ENCODE measurements at regions not wholly inside any gene's neighbourhood (a gene's known extent, or its start where the extent isn't known, plus 50 kb on each side); places are given as distances from the start of the nearest gene placed in this dataset.

DNA sequence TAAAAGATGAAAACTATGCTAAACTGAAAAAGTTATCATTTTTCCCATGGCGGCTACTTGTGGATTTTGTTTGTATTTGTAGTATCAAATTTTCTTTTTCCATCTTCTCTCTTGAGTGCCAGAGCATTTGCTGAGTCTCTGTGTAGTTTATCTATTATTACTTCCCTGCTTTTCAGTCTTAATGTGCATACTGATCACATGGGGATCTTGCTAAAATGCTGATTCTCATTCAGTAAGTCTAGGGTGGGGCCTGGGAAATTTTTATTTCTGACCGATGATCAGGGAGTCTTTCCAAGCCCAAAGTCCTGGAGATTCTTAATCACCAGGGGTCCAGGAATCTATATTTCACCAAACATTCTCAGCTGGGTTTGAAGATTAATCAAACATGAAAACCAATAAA is 189.0 kb upstream of the GOT2 start:
- TF ChIP-seq, protein P1, sequence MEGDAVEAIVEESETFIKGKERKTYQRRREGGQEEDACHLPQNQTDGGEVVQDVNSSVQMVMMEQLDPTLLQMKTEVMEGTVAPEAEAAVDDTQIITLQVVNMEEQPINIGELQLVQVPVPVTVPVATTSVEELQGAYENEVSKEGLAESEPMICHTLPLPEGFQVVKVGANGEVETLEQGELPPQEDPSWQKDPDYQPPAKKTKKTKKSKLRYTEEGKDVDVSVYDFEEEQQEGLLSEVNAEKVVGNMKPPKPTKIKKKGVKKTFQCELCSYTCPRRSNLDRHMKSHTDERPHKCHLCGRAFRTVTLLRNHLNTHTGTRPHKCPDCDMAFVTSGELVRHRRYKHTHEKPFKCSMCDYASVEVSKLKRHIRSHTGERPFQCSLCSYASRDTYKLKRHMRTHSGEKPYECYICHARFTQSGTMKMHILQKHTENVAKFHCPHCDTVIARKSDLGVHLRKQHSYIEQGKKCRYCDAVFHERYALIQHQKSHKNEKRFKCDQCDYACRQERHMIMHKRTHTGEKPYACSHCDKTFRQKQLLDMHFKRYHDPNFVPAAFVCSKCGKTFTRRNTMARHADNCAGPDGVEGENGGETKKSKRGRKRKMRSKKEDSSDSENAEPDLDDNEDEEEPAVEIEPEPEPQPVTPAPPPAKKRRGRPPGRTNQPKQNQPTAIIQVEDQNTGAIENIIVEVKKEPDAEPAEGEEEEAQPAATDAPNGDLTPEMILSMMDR (IDR thresholded peaks at IDR 0.05; ENCODE audit: low read depth, low read length) = no peak
- no peak overlapping the region for H3K27ac ChIP-seq
- H3K9me3 ChIP-seq (ENCODE audit: low read depth) = no peaks in the 10 kb centered on the region
- H3K36me3 ChIP-seq = no peaks in the 10 kb centered on the region
- no peak for DNase-seq (ENCODE audit: low read depth in 1 of 2, low spot score in 1 of 2)
- H3K27me3 ChIP-seq = no peaks in the 10 kb centered on the region
- no peaks in the 10 kb centered on the region for H3K4me1 ChIP-seq (ENCODE audit: low read depth)
- H3K4me3 ChIP-seq = no peak overlapping the region

DNA sequence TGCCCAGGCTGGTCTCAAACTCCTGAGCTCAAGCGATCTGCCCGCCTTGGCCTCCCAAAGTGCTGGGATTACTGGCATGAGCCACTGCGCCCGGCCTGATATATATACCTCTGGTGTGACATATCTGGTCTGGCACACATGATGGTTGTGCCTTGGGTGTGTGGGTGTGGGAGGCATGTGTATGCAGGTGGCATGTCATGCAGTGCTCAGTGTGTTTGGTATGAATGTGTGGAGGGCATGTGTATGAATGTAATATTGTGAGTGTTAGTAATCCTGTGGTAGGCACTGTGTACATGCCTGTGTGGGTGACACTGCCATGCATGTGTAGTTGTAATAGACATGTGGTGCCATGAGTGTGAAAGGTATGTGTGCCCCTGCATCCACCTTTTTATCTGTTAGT is 179.3 kb upstream of the GOT2 start:
- no peak overlapping the region for H3K27ac ChIP-seq
- H3K4me3 ChIP-seq = no peak overlapping the region
- H3K27me3 ChIP-seq = no peaks in the 10 kb centered on the region
- H3K4me1 ChIP-seq (ENCODE audit: low read depth) = peaks cover 10% of the 10 kb centered on the region
- no peaks in the 10 kb centered on the region for H3K36me3 ChIP-seq
- H3K9me3 ChIP-seq (ENCODE audit: low read depth) = no peaks in the 10 kb centered on the region
- TF ChIP-seq, protein P1 (IDR thresholded peaks at IDR 0.05; ENCODE audit: low read depth, low read length) = no peak
- no peak for DNase-seq (ENCODE audit: low read depth in 1 of 2, low spot score in 1 of 2)

DNA sequence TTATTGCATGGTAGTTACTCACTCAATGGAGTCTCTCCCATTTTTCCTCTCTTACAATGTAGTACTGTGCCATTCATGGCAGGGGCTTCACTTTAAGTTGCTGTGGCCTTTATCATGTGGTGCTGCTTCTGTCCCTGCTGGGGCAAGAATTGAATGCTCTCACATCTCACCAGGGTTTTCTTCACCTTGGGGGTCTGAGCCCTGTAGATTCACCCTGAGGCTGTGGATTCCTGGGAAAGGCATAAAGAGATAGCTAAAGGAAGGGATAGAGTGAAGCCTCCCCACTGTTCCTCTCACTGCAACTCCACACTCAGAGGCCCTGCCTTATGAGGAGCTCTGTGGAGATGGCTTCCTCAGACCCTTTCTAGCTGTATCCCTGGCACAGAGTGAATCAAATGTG is 178.5 kb upstream of the GOT2 start:
- H3K36me3 ChIP-seq = no peaks in the 10 kb centered on the region
- peaks cover 10% of the 10 kb centered on the region for H3K4me1 ChIP-seq (ENCODE audit: low read depth)
- DNase-seq (ENCODE audit: low read depth in 1 of 2, low spot score in 1 of 2) = no peak
- TF ChIP-seq, protein P1 (IDR thresholded peaks at IDR 0.05; ENCODE audit: low read depth, low read length) = no peak
- H3K27me3 ChIP-seq = no peaks in the 10 kb centered on the region
- H3K4me3 ChIP-seq = no peak overlapping the region
- H3K9me3 ChIP-seq (ENCODE audit: low read depth) = no peaks in the 10 kb centered on the region
- no peak overlapping the region for H3K27ac ChIP-seq

DNA sequence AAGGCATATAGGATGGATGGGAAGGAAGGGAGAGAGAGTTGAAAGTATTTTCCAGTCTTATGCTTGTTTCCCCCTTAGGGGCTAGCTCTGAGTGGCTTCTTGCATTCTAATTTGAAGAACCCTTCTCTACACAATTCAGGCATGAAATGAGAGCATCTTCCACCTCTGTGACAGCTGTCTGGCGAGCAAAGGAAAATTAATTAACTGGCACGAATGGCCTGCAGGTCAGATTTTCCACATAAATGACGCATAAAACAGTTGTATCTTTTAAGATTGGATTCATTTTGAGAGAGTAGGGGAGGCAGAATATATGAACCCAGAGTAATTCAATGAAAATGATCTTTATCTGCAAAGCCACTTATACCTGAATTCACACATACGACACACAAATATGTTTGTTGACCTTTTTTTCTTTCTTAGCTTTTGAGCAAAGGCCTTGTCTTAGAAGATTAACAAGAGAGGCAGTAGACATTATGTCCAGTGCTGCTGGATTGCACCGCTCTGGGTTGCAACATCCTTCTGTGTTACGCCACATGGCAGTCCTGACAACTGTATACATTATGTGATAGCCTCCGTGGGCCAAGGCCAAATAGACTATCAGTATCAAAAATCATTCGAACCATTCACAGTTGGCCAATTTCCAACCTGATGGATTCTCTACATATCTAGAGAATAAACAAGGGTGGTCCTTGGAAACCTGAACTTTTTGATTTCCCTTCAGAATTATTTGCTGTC is 173.0 kb upstream of the GOT2 start:
- no peak for DNase-seq (ENCODE audit: low read depth in 1 of 2, low spot score in 1 of 2)
- no peaks in the 10 kb centered on the region for H3K27me3 ChIP-seq
- H3K27ac ChIP-seq = no peak overlapping the region
- H3K9me3 ChIP-seq (ENCODE audit: low read depth) = no peaks in the 10 kb centered on the region
- H3K4me3 ChIP-seq = no peak overlapping the region
- H3K4me1 ChIP-seq (ENCODE audit: low read depth) = peaks cover 10% of the 10 kb centered on the region
- H3K36me3 ChIP-seq = no peaks in the 10 kb centered on the region
- TF ChIP-seq, protein P1 (IDR thresholded peaks at IDR 0.05; ENCODE audit: low read depth, low read length) = no peak

DNA sequence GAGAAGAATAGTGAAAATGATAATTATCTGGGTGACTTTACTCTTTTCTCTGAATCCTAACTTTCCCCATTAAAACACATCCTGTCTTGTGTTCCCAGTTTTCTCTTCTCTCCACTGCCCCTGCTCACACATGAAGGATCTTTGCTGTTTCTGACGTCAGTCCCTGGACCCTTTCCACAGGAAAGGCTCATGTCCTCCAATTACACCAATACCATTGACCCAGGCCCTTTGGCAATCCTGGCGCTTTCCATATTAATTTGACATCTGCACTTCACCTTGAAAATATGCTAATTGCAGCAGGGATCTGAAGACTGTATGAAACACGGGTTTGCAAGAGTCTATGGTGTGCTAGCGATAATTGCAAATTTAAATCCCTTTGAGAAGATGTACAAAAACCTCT is 170.2 kb upstream of the GOT2 start:
- H3K27ac ChIP-seq = no peak overlapping the region
- no peaks in the 10 kb centered on the region for H3K27me3 ChIP-seq
- TF ChIP-seq, protein P1 (IDR thresholded peaks at IDR 0.05; ENCODE audit: low read depth, low read length) = no peak
- no peaks in the 10 kb centered on the region for H3K36me3 ChIP-seq
- no peaks in the 10 kb centered on the region for H3K4me1 ChIP-seq (ENCODE audit: low read depth)
- no peak overlapping the region for H3K4me3 ChIP-seq
- no peaks in the 10 kb centered on the region for H3K9me3 ChIP-seq (ENCODE audit: low read depth)
- DNase-seq (ENCODE audit: low read depth in 1 of 2, low spot score in 1 of 2) = no peak

All from cardiac muscle cell (in vitro differentiated cells and primary cell).